H9 (cell line): ENCODE measurements at regions not wholly inside any gene's neighbourhood (a gene's known extent, or its start where the extent isn't known, plus 50 kb on each side); places are given as distances from the start of the nearest gene placed in this dataset.

Experiments used
- DNase-seq: peaks from one replicate; pipeline ENCODE4 v3.0.0-alpha.2; 2017
- H2AFZ ChIP-seq: one replicate; pipeline ENCODE4 v1.6.1; 2013; ENCODE audit warnings: mild to moderate bottlenecking, low read length, control low read depth, moderate library complexity
- H2AK5ac ChIP-seq: 2 replicates; pipeline ENCODE4 v1.6.1; 2013; ENCODE audit warnings: low read length, control low read depth, mixed read lengths; ENCODE audit not compliant: insufficient read length
- H2BK120ac ChIP-seq: one replicate; pipeline ENCODE4 v1.6.1; 2013; ENCODE audit warnings: low read depth, mild to moderate bottlenecking, low read length, control low read depth, inconsistent platforms; ENCODE audit not compliant: poor library complexity, severe bottlenecking
- H2BK12ac ChIP-seq: 2 replicates; pipeline ENCODE4 v1.6.1; 2013; ENCODE audit warnings: low read length, control low read depth, mixed read lengths, low read depth; ENCODE audit not compliant: insufficient read length
- H2BK15ac ChIP-seq: 2 replicates; pipeline ENCODE4 v1.6.1; 2013; ENCODE audit warnings: low read depth, low read length, control low read depth
- H2BK20ac ChIP-seq: one replicate; pipeline ENCODE4 v1.6.1; 2013; ENCODE audit warnings: low read depth, mild to moderate bottlenecking, low read length, control low read depth, inconsistent platforms; ENCODE audit not compliant: poor library complexity, severe bottlenecking
- H2BK5ac ChIP-seq: 2 replicates; pipeline ENCODE4 v1.6.1; 2013; ENCODE audit warnings: low read length, control low read depth, mixed read lengths; ENCODE audit not compliant: insufficient read length
- H3K14ac ChIP-seq: 2 replicates; pipeline ENCODE4 v1.6.1; 2013; ENCODE audit warnings: low read length, control low read depth; ENCODE audit not compliant: insufficient read depth
- H3K18ac ChIP-seq: 2 replicates; pipeline ENCODE4 v1.6.1; 2013; ENCODE audit warnings: low read depth, mild to moderate bottlenecking, mixed read lengths, low read length, control low read depth; ENCODE audit not compliant: insufficient read length
- H3K23ac ChIP-seq: 2 replicates; pipeline ENCODE4 v1.6.1; 2013; ENCODE audit warnings: low read length, control low read depth, mixed read lengths, low read depth; ENCODE audit not compliant: insufficient read length
- H3K23me2 ChIP-seq: 2 replicates; pipeline ENCODE4 v1.6.1; 2013; ENCODE audit warnings: low read depth, mild to moderate bottlenecking, mixed read lengths, low read length, control low read depth; ENCODE audit not compliant: insufficient read length, poor library complexity, severe bottlenecking
- H3K27ac ChIP-seq: 2 replicates; pipeline ENCODE4 v1.5.1; 2013; ENCODE audit warnings: low read length, control low read depth, mixed read lengths, low read depth; ENCODE audit not compliant: insufficient read length
- H3K27me3 ChIP-seq: 2 replicates; pipeline ENCODE4 v1.6.1; 2013; ENCODE audit warnings: low read length, control low read depth, inconsistent platforms; ENCODE audit not compliant: insufficient read depth
- H3K4ac ChIP-seq: 2 replicates; pipeline ENCODE4 v1.6.1; 2013; ENCODE audit warnings: low read depth, mild to moderate bottlenecking, control low read depth, inconsistent platforms, low read length, moderate library complexity
- H3K4me1 ChIP-seq: 2 replicates; pipeline ENCODE4 v1.6.1; 2013; ENCODE audit warnings: low read length, control low read depth, inconsistent platforms; ENCODE audit not compliant: insufficient read depth
- H3K4me2 ChIP-seq: 2 replicates; pipeline ENCODE4 v1.6.1; 2013; ENCODE audit warnings: low read length, control low read depth, mixed read lengths; ENCODE audit not compliant: insufficient read length, insufficient read depth
- H3K56ac ChIP-seq: 2 replicates; pipeline ENCODE4 v1.6.1; 2013; ENCODE audit warnings: low read depth, mild to moderate bottlenecking, mixed read lengths, low read length, control low read depth; ENCODE audit not compliant: insufficient read length
- H3K79me1 ChIP-seq: 2 replicates; pipeline ENCODE4 v1.6.1; 2013; ENCODE audit warnings: low read depth, mild to moderate bottlenecking, moderate library complexity, low read length, control low read depth, inconsistent platforms; ENCODE audit not compliant: insufficient read depth, poor library complexity, severe bottlenecking
- H3K79me2 ChIP-seq: 2 replicates; pipeline ENCODE4 v1.6.1; 2013; ENCODE audit warnings: low read length, control low read depth, inconsistent platforms; ENCODE audit not compliant: insufficient read depth
- H3K9ac ChIP-seq: 2 replicates; pipeline ENCODE4 v1.6.1; 2013; ENCODE audit warnings: low read length, control low read depth, mixed read lengths; ENCODE audit not compliant: insufficient read length; ENCODE audit errors: extremely low read depth
- H3K9me3 ChIP-seq: one replicate; pipeline ENCODE4 v1.6.1; 2013; ENCODE audit warnings: low read depth, low read length, inconsistent platforms; ENCODE audit not compliant: control insufficient read depth
- H3T11ph ChIP-seq: one replicate; pipeline ENCODE4 v1.6.1; 2013; ENCODE audit warnings: mild to moderate bottlenecking, low read length, control low read depth, inconsistent platforms
- H4K20me1 ChIP-seq: one replicate; pipeline ENCODE4 v1.6.1; 2013; ENCODE audit not compliant: control insufficient read depth, insufficient read length, insufficient read depth
- H4K5ac ChIP-seq: 2 replicates; pipeline ENCODE4 v1.6.1; 2013; ENCODE audit warnings: low read depth, mild to moderate bottlenecking, mixed read lengths, low read length, control low read depth; ENCODE audit not compliant: insufficient read length
- H4K8ac ChIP-seq: replicated peaks from 2 replicates; pipeline ENCODE4 v1.6.1; 2013; ENCODE audit warnings: low read length, control low read depth, mixed read lengths, low read depth; ENCODE audit not compliant: insufficient read length
- H4K91ac ChIP-seq: 2 replicates; pipeline ENCODE4 v1.6.1; 2013; ENCODE audit warnings: low read depth, mild to moderate bottlenecking, moderate library complexity, mixed read lengths, low read length, control low read depth; ENCODE audit not compliant: insufficient read length
- H3K27ac Mint-ChIP-seq, 3 experiments: 2 replicates in 2 of 3; 3 replicates in 1 of 3; pipeline ENCODE4 v1.8.0; 2020 to 2021; ENCODE audit warnings: mixed read lengths in 3 of 3, mild to moderate bottlenecking in 1 of 3, moderate library complexity in 1 of 3
- H3K27me3 Mint-ChIP-seq: 2 replicates; pipeline ENCODE4 v1.8.0; 2021; ENCODE audit warnings: low read depth, mild to moderate bottlenecking, moderate library complexity, mixed read lengths
- H3K36me3 Mint-ChIP-seq, 3 experiments: 2 replicates in 2 of 3; 3 replicates in 1 of 3; pipeline ENCODE4 v1.8.0; 2020 to 2021; ENCODE audit warnings: low read depth in 3 of 3, mixed read lengths in 3 of 3; ENCODE audit not compliant: insufficient read depth in 1 of 3
- H3K4me1 Mint-ChIP-seq, 2 experiments: 2 replicates each; pipeline ENCODE4 v1.8.0; 2020; ENCODE audit warnings: mixed read lengths in 2 of 2
- H3K4me3 Mint-ChIP-seq, 2 experiments: 2 replicates in 1 of 2; 3 replicates in 1 of 2; pipeline ENCODE4 v1.8.0; 2020 to 2021; ENCODE audit warnings: mild to moderate bottlenecking in 2 of 2, mixed read lengths in 2 of 2, moderate library complexity in 1 of 2
- H3K9me3 Mint-ChIP-seq, 2 experiments: 2 replicates in 1 of 2; 3 replicates in 1 of 2; pipeline ENCODE4 v1.8.0; 2020; ENCODE audit warnings: mild to moderate bottlenecking in 2 of 2, mixed read lengths in 2 of 2, moderate library complexity in 1 of 2
- CTCF ChIP-seq: fragments of 200-600 bp; sonication (generic); conservative IDR thresholded peaks from 3 replicates; pipeline ENCODE4 v1.8.0; 2021; ENCODE audit warnings: antibody characterized with exemption, mild to moderate bottlenecking
- WGBS: extraction: QIAGEN DNeasy Blood & Tissue Kit; methylation state at CpG from one replicate; pipeline ENCODE4 v1.1.7; 2013; ENCODE audit warnings: missing lambda C conversion rate, low lambda C conversion rate, mixed read lengths; ENCODE audit not compliant: insufficient read length; ENCODE audit errors: extremely low coverage; 5-methylcytosine and 5-hydroxymethylcytosine counted together

GRCh38 chr11:11000579-11001283 lies 142.9 kb upstream of the ZBED5 start:
- H3K79me2 ChIP-seq, result no peaks in the 10 kb centered on the region
- H2BK5ac ChIP-seq, result no peak overlapping the region
- no peak overlapping the region for H2BK120ac ChIP-seq
- H4K8ac ChIP-seq, result no peak overlapping the region
- no peaks in the 10 kb centered on the region for H3K9me3 ChIP-seq
- H3K9me3 Mint-ChIP-seq, result peaks cover 3% of the 10 kb centered on the region in 2 experiments; a peak in 2 of 5 replicates
- H3K23ac ChIP-seq, result no peak overlapping the region
- H4K91ac ChIP-seq, result no peak overlapping the region
- no peaks in the 10 kb centered on the region for H4K20me1 ChIP-seq
- H3K18ac ChIP-seq, result no peak overlapping the region
- H3K36me3 Mint-ChIP-seq, result peaks cover 0 to 3% (median 0%) of the 10 kb centered on the region in 3 experiments; a peak in 1 of 7 replicates
- H2BK20ac ChIP-seq, result no peak overlapping the region
- no peak overlapping the region for H3K9ac ChIP-seq
- H3T11ph ChIP-seq, result no peak overlapping the region
- no peak overlapping the region for H2AK5ac ChIP-seq
- no CpG with 5 or more reads among the region's 7 CpGs for WGBS
- no peak overlapping the region; a peak in 1 of 7 replicates for H3K27ac Mint-ChIP-seq
- no peak overlapping the region for H3K4me3 Mint-ChIP-seq
- H2AFZ ChIP-seq, result no peak overlapping the region
- TF ChIP-seq CTCF, result no peak
- H4K5ac ChIP-seq, result no peak overlapping the region
- H3K4me1 ChIP-seq, result no peaks in the 10 kb centered on the region
- H3K4me2 ChIP-seq, result no peak overlapping the region
- no peak for DNase-seq
- no peaks in the 10 kb centered on the region for H3K79me1 ChIP-seq
- H3K4me1 Mint-ChIP-seq, result peaks cover 0 to 3% of the 10 kb centered on the region in 2 experiments; a peak in 1 of 4 replicates
- no peak overlapping the region for H2BK15ac ChIP-seq
- H3K4ac ChIP-seq, result no peak overlapping the region
- no peak overlapping the region for H3K56ac ChIP-seq
- no peaks in the 10 kb centered on the region for H3K27me3 ChIP-seq
- H3K27me3 Mint-ChIP-seq, result peaks cover 2% of the 10 kb centered on the region
- H3K27ac ChIP-seq, result no peak overlapping the region
- no peak overlapping the region for H3K14ac ChIP-seq
- no peak overlapping the region for H2BK12ac ChIP-seq
- H3K23me2 ChIP-seq, result no peaks in the 10 kb centered on the region
